GM19438 (cell line): ENCODE measurements at regions not wholly inside any gene's neighbourhood (a gene's known extent, or its start where the extent isn't known, plus 50 kb on each side); places are given as distances from the start of the nearest gene placed in this dataset.

ENCODE experiments used
- ATAC-seq: cut with Tn5 transposase; IDR thresholded peaks from one replicate; pipeline ENCODE4 v1.9.1; 2021; ENCODE audit warnings: low read depth; ENCODE audit not compliant: unreplicated experiment

DNA sequence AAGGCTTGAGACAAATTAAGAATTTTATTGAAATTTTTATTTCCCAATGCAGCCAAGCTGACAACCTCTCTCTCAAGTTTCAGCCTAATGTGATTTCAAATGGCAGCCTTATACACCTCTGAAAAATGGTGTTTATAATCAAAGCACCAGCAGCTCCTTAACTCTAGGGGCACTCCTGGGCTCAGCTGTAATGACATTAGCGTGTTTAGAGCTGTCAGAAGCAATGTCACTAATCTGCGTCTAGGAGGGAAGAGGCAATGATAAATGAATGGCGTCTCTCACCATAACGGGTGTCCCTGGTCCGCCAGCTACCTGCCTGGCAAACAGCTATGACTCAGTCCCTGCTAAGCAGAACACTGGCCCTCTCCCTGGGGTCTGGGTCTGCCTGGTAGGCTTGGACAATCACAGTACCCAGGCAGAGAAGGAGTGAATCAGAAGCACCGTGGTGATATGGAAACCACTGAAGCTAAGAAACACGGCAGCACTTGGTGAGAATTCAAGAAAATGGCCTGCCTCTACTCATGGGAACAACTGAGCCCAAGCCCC, 131.8 kb upstream of the VSTM2B start:
- no peak for ATAC-seq

- no peak for ATAC-seq
These were observed 130.6 kb upstream of the VSTM2B start for GRCh38 chr19:29395111-29395733.

- no peak for ATAC-seq
These were observed 129.9 kb upstream of the VSTM2B start for GRCh38 chr19:29395734-29396414.

DNA sequence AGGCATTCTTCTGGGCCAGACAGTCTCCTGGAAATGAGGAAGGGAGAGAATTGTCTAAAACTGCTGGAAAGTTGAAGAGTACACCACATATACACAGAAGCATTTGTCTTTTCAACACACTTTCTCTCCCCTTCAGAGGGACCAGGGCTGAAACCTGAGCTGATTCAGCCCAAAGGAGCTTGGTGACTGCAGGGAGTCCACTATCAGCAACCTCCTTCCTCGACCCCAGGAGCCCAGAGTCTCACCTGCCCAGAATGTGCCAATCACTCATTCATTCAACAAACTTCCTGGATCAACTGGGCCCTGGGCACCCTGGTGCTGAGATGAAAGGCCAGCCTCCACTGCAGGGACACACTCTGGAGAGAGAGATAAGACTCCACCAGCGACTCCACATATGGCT, 128.9 kb upstream of the VSTM2B start:
- no peak for ATAC-seq

- no peak for ATAC-seq
These were observed 128.0 kb upstream of the VSTM2B start for GRCh38 chr19:29397748-29398147.

DNA sequence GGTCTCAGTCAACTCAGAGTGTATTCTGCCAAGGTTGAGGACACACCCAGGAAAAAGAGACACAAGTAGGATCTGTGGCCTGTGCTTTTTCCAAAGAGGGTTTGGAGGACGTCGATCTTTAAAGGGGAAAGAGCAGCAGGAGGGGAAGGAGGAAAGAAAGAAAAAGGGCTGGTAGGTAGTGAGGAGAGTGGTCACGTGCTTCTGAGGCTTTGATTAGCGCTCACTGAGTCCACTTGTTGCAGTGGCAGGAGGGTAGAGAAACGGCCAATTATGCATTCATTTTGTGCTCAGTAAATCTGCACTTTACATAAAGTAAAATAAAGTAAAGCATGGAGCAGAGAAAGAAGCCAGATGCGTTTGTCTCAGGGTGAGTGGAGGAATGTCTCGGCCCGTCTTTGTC, 126.0 kb upstream of the VSTM2B start:
- no peak for ATAC-seq

- no peak for ATAC-seq
These were observed 124.7 kb upstream of the VSTM2B start for GRCh38 chr19:29400917-29401711.

DNA sequence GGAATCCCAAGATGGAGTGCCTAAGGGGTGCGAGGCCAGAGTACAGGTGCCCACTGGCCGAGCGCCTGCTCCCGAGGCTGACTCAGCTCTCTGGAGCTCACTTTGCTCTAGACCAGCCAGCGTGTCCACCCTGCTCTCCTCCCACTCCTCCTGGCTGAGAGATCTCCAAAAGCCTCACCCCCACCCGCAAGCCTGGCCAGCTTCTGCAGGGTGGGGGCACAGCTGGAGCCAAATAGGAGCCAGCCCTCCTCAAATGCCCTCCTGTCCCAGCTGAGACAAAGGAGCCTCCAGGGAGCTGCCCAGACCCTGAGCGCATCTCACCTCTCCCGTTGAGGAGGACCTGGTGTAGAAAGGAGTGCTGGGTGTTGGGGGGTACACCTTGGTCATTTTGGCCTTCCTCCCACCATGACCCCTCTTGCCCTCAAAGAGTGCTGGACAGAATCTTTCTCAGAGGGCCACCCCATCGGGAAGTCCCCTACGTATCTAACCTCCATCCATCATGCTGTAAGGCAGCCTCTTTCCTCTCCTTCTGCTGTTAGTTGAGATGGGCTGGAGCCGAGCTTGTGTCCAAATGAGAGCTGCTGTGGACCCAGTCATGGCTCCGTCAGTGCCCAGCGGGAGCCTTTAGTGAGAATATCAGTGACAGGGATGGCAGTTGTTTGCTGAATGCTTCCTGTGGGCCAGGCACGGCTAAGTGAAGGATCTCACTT, 123.9 kb upstream of the VSTM2B start:
- ATAC-seq = no peak

DNA sequence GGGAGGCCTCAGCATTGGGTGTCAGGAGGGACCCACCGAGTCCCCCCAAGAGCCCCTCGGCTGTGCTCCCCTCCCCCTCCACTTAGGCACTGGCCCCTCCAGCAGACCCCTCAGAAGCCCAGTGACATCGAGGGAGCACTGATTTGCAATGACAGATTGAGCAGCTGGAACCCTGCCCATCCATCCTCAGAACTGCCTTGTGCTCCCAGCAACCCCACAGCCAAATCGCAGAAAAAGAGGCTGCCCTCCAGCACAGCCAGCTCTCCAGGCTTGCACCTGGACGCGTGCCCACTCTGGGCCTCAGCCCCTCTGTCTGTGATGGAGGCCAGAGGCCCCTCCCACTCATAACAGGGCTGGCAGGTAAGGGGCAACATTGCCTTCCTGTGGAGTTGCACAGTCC, 123.2 kb upstream of the VSTM2B start:
- no peak for ATAC-seq

GRCh38 chr19:29404015-29404414, 121.8 kb upstream of the VSTM2B start:
- no peak for ATAC-seq

DNA sequence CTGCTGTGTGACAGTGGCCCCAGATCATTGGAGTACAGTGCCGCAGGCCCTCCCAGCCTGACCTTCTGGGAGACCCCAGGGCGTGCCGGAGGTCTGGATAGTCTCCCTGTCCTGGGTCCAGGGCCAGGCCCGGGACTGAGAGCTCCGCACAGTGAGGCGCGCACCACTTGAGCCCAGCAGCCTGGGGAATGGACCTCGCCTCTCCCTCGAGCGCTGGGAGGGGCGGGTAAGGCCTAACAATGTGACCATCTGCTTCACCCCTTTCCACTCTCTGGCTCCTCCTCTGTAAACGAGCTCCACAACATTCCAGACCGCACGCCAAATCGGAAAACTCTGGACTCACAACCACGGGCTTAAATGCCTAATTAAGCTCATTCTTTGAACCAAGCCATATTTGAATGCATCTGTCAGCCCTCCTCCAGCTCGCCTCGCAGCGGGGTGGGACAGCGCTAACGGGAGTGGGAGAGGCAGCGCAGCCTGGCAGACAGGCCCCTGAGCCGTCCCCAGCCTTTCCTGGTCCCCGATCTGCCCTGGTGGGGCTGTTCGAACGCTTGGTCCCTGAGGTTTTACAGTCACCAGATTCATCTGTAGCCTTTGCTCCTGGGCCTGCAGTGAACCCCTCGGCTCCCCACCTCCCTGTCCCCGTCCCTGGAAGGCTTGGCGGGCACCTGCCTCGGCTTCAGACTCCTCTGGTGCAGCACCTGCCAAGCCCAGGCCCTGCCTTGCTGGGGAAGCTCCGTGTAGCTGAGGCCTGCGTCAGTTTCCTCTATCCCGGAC, 120.7 kb upstream of the VSTM2B start:
- ATAC-seq = no peak

- ATAC-seq = no peak
These were observed 120.1 kb upstream of the VSTM2B start for GRCh38 chr19:29405728-29405995.

DNA sequence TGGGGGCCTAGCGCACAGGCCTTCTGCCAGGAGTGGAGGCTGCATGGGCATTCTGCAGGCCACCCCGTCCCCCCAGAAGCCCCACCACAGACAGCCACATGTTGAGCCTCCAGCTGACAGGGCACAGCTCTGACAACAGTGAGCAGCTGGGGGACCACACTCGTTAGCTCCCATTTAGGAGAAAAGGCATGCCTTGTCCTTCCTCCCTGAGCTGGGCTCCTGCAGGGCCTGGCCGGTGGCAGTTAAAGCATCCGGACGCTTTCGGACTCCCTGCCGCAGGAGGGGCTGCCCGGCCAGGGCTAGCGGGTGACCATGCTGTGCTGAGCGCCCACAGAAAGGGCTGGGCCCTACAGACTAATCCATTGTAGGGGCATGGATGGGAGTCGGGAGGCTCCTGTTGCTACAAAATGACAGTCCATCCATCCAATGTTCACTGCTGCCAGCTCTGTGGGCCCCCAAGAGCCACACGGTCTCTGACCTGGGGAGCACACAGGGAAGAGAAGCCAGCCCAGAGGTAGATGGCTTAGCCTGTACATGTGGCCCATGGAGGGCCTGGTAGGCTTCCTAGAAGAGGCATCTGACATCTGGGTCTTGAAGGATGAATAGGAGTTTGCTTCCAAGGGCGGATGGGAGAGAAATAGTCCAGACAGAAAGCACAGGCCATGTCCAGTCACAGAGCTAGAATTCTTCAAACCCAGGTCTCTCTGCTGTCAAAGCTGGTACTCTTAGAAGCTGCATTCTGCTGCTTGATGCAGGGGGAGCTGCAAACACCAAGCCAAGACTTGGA, 116.5 kb upstream of the VSTM2B start:
- no peak for ATAC-seq

DNA sequence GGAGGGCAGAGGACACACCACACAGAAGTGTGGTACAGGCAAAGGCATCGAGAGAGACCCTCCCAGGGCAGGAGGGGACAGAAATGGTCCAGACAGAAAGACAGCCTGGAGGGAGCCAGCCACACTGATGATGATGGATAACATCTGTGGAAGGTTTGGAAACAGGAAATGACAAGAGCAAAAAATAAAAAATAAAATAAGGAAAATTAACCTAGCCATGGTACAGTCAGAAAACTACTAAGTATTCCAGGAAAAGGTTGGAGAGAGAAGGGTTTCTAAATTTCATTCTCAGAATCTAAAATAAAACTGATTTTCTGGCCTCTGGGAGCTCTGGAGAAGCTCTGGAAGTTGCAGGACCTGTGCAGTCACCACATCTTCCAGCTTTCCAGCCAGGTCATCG, 115.2 kb upstream of the VSTM2B start:
- no peak for ATAC-seq

- ATAC-seq = no peak
These were observed 114.6 kb upstream of the VSTM2B start for GRCh38 chr19:29411113-29411581.

DNA sequence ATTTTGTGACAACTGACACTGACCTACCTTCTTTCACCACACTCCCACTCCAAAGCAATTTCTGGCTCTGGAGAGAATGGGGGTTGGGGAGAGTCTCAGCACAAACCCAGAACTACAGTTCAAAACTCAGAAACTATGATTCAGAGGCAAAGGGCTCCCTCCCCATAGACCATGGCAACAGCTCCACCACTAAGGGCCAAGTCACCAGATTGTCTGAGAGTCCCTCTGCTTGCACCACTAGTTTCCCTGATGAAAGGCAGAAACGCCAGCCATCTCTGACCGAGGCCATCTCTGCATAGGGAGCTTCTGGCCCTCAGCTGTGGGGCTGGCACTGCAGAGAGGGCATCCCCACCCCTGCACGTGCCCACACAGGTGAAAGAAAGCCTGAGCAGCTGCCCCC, 112.4 kb upstream of the VSTM2B start:
- ATAC-seq = no peak

- ATAC-seq = no peak
These were observed 110.3 kb upstream of the VSTM2B start for GRCh38 chr19:29415507-29415906.

GRCh38 chr19:29417048-29417447, 108.7 kb upstream of the VSTM2B start:
- no peak for ATAC-seq

DNA sequence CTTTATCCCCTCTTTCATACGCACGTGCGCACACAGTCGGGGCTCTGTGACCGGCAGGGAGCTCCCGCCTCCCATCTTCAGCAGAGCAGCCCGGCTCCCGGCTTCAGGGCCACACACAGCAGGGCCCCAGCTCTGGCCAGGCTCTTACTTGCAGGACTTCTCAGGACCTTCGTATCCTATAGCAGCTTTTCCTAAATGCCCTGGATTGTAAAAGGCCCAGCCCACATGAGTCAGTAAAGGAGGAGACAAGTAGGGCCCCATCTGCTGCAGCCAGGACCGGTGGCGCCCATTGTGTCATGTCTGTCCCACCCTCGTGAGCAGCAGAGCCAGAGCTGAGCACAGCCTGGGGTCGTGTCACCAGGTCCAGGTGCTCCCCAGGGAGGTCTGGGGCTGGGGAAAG, 107.6 kb upstream of the VSTM2B start:
- ATAC-seq = no peak
